ENCODE measurements at regions not wholly inside any gene's neighbourhood (a gene's known extent, or its start where the extent isn't known, plus 50 kb on each side); places are given as distances from the start of the nearest gene placed in this dataset.

DNA sequence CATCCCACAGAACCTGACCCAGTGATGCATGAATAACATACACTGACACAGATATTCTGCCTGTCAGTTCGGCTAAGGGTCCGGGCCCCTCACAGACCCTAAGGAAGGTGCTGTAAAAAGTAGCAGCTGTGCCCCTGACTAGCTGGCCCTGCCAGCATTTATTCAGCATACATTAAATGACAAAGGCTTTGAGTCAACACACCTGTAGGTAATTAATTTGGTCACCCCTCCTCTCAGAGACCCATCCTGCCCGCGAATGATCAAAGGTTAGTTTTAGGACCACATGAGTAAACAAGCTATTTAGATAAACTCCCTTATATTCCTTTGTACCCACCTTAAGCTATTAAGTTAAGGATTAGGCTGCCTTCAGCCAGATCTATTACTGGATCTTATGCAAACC lies 429.0 kb upstream of the NWD2 start:
- Histone ChIP-seq H3K4me3 (no peak overlapping the region), H3K4me1 (ENCODE audit: control insufficient read depth in 1 of 2, low read depth in 2 of 2) (no peaks in the 10 kb centered on the region), H3K27me3 (replicated peaks; ENCODE audit: insufficient read depth) (no peaks in the 10 kb centered on the region), H3K9me3 (no peaks in the 10 kb centered on the region), H3K36me3 (no peaks in the 10 kb centered on the region), H3K27ac (no peak overlapping the region)
- no peak for ATAC-seq (ENCODE audit: insufficient number of reproducible peaks, low FRiP score, low read depth)
- TF ChIP-seq, protein P1, sequence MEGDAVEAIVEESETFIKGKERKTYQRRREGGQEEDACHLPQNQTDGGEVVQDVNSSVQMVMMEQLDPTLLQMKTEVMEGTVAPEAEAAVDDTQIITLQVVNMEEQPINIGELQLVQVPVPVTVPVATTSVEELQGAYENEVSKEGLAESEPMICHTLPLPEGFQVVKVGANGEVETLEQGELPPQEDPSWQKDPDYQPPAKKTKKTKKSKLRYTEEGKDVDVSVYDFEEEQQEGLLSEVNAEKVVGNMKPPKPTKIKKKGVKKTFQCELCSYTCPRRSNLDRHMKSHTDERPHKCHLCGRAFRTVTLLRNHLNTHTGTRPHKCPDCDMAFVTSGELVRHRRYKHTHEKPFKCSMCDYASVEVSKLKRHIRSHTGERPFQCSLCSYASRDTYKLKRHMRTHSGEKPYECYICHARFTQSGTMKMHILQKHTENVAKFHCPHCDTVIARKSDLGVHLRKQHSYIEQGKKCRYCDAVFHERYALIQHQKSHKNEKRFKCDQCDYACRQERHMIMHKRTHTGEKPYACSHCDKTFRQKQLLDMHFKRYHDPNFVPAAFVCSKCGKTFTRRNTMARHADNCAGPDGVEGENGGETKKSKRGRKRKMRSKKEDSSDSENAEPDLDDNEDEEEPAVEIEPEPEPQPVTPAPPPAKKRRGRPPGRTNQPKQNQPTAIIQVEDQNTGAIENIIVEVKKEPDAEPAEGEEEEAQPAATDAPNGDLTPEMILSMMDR (IDR thresholded peaks at IDR 0.05): no peak
- DNase-seq (ENCODE audit: low spot score): no peak

DNA sequence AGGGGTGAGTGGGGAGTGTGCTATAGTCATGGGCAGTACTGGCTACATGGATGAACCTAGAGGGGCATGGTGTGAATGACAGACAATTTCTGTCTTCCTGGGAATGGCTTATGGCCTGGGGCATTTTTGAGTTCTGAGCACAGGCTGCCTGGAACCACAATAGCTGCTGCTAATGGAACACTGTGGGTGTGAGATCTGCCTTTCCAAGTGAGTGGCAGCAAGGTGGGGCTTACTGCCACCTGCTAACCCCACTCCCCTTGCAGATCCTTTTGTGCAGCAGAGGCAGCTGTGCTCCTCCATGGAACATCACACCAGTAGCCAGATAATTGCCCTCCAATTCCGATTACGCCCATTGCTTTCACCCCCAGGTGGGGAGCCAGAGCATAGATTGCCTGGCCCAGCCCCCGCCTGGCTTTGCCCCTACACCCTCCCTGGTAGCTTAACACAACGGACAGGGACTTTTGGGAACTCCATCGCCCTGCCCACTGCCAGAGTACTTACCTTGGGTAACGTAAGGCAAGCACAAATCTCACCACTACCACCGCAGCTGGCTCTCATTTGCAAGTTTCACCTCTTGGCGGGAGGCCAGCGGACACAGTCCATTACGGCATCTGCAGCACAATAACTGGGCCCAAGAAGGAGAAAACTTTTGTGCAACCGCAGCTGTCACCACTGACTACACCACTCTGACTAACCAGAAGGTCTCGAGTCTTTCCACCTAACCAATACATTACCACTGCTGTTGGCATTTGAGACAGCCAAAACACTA lies 421.2 kb upstream of the NWD2 start:
- Histone ChIP-seq H3K9me3 (no peaks in the 10 kb centered on the region), H3K27me3 (replicated peaks; ENCODE audit: insufficient read depth) (no peaks in the 10 kb centered on the region), H3K4me1 (ENCODE audit: control insufficient read depth in 1 of 2, low read depth in 2 of 2) (no peaks in the 10 kb centered on the region), H3K4me3 (no peak overlapping the region), H3K36me3 (no peaks in the 10 kb centered on the region), H3K27ac (no peak overlapping the region)
- DNase-seq (ENCODE audit: low spot score): no peak
- TF ChIP-seq, protein P1 (IDR thresholded peaks at IDR 0.05): no peak
- ATAC-seq (ENCODE audit: insufficient number of reproducible peaks, low FRiP score, low read depth): no peak

DNA sequence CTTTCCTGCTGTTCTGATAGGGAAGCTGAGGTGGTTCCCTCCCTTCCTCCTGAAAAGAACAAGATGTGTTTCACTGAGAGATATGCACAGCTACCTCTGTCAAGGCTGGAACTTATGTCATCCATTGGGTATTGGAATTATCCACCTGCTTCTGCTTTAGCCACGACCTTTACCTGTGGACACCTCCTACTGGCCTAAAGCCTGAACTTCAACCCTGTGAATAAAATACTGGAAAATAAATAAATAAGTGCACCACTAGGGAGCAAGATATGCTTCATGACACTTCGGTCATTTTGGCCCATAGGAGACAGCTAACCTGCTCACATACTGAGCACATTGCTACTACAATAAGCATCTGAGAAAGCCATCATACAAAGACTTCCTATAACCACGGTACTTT lies 419.9 kb upstream of the NWD2 start:
- ATAC-seq (ENCODE audit: insufficient number of reproducible peaks, low FRiP score, low read depth) (no peak), DNase-seq (ENCODE audit: low spot score) (no peak)
- Histone ChIP-seq H3K36me3 (no peaks in the 10 kb centered on the region), H3K9me3 (no peaks in the 10 kb centered on the region), H3K27ac (no peak overlapping the region), H3K4me3 (no peak overlapping the region), H3K27me3 (replicated peaks; ENCODE audit: insufficient read depth) (no peaks in the 10 kb centered on the region), H3K4me1 (ENCODE audit: control insufficient read depth in 1 of 2, low read depth in 2 of 2) (no peaks in the 10 kb centered on the region)
- TF ChIP-seq, protein P1 (IDR thresholded peaks at IDR 0.05): no peak

DNA sequence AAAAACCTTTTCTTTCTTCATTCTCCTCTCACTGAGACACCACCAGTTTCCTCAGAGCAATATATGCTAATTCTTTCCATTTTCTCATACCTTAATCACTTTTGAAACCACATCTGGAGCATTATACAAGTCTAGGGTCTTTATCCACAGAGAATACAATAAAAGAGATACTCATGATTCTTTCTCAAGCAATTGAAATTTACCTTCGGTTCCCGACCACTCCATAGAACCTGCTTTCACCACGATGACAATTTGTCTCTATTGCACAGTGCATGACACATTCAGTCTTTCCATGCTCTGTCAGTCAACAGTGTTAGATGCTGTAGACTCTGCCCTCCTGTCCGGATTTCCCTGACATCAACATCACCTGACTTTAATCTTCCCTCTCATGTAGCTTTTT lies 409.3 kb upstream of the NWD2 start:
- Histone ChIP-seq H3K27me3 (replicated peaks; ENCODE audit: insufficient read depth) (no peaks in the 10 kb centered on the region), H3K4me3 (no peak overlapping the region), H3K9me3 (no peaks in the 10 kb centered on the region), H3K27ac (no peak overlapping the region), H3K4me1 (ENCODE audit: control insufficient read depth in 1 of 2, low read depth in 2 of 2) (no peaks in the 10 kb centered on the region), H3K36me3 (no peaks in the 10 kb centered on the region)
- ATAC-seq (ENCODE audit: insufficient number of reproducible peaks, low FRiP score, low read depth) (no peak), DNase-seq (ENCODE audit: low spot score) (no peak)
- TF ChIP-seq, protein P1 (IDR thresholded peaks at IDR 0.05): no peak

DNA sequence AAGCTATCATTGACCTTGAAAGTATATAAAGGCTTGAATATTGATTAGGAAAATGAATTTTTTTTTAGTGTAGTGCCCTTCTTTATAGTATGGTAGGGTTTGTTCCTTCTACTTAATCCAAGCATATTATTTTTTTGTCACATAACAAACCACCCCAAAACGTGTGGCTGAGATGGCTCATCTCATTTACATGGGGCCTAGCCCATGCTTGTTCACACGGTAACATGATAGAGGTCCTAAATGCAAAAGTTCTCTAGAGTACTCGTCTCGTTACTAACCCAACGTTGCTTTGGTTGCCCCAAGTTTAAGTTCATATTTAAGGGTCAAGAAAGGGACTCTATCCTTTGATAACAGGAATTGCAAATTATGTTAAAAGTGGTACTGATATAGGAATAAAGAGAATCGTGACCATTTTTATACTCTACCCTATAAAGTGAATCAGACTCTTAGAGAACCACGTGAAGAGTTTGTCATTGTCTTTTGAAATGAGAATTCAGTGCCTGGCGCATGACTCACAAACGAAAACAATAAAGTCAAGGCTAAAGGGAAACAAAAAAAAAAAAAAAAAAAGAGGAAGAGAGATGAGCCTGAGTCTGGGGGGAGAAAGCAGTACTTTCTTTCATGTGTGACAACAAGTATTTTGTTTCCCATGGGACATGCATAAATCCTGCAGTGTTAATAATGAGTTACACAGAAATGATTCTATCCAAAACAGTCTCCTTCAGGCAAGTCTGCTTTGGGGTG lies 402.8 kb upstream of the NWD2 start:
- H3K4me3 ChIP-seq: no peak overlapping the region
- TF ChIP-seq, protein P1 (IDR thresholded peaks at IDR 0.05): no peak
- ATAC-seq (ENCODE audit: insufficient number of reproducible peaks, low FRiP score, low read depth): no peak
- no peak for DNase-seq (ENCODE audit: low spot score)
- H3K4me1 ChIP-seq (ENCODE audit: control insufficient read depth in 1 of 2, low read depth in 2 of 2): no peaks in the 10 kb centered on the region
- H3K27ac ChIP-seq: no peak overlapping the region
- no peaks in the 10 kb centered on the region for H3K27me3 ChIP-seq (replicated peaks; ENCODE audit: insufficient read depth)
- no peaks in the 10 kb centered on the region for H3K9me3 ChIP-seq
- H3K36me3 ChIP-seq: no peaks in the 10 kb centered on the region
